ENCODE measurements at regions not wholly inside any gene's neighbourhood (a gene's known extent, or its start where the extent isn't known, plus 50 kb on each side); places are given as distances from the start of the nearest gene placed in this dataset.

DNA sequence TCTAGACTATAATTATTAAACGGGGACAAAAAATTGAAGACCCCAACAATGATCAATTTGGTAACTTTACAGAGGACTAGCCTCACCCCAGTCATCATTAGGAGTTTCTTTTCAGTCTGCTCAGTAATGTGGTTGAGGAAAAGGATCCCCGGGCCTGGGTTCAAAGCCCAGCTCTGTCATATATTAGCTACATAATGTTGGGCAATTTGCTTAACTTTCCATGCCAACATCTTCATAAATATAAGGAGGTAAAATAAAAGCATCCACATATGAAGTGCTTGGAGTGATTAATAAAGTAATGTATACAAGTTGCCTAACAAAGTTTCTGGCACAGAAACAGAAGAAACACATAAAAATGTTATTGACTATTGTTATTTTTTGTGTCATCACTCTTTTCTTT, 53.4 kb upstream of the ANTXR2 start:
- DNase-seq (ENCODE audit: low read depth): no peak
- no peak overlapping the region for H3K4me3 ChIP-seq (ENCODE audit: low read depth, low read length)
- H3K27me3 ChIP-seq (ENCODE audit: control insufficient read depth, insufficient read depth, low read length): no peaks in the 10 kb centered on the region
- no peak for TF ChIP-seq CTCF (IDR thresholded peaks at IDR 0.05; ENCODE audit: insufficient read depth, low read length, poor library complexity, severe bottlenecking)
- H3K36me3 ChIP-seq (ENCODE audit: control insufficient read depth, insufficient read depth, low read length): no peaks in the 10 kb centered on the region

- Histone ChIP-seq H3K36me3 (ENCODE audit: control insufficient read depth, insufficient read depth, low read length) (no peaks in the 10 kb centered on the region), H3K4me3 (ENCODE audit: low read depth, low read length) (no peak overlapping the region), H3K27me3 (ENCODE audit: control insufficient read depth, insufficient read depth, low read length) (no peaks in the 10 kb centered on the region)
- no peak for DNase-seq (ENCODE audit: low read depth)
- peak; percentile 55 for TF ChIP-seq CTCF (IDR thresholded peaks at IDR 0.05; ENCODE audit: insufficient read depth, low read length, poor library complexity, severe bottlenecking)
Measured at GRCh38 chr4:80125252-80126177, 52.5 kb upstream of the ANTXR2 start.

- Histone ChIP-seq H3K4me3 (ENCODE audit: low read depth, low read length) (no peak overlapping the region), H3K27me3 (ENCODE audit: control insufficient read depth, insufficient read depth, low read length) (no peaks in the 10 kb centered on the region), H3K36me3 (ENCODE audit: control insufficient read depth, insufficient read depth, low read length) (no peaks in the 10 kb centered on the region)
- TF ChIP-seq CTCF (IDR thresholded peaks at IDR 0.05; ENCODE audit: insufficient read depth, low read length, poor library complexity, severe bottlenecking): no peak
- no peak for DNase-seq (ENCODE audit: low read depth)
Measured at GRCh38 chr4:80124246-80125211, 51.5 kb upstream of the ANTXR2 start.

All from kidney epithelial cell (primary cell).